Breast epithelium (tissue), 4 donors: ENCODE measurements at regions not wholly inside any gene's neighbourhood (a gene's known extent, or its start where the extent isn't known, plus 50 kb on each side); places are given as distances from the start of the nearest gene placed in this dataset.

Experiments used
- DNase-seq, 2 donors: peaks; one replicate each; pipeline ENCODE4 v3.0.0-alpha.2; 2019; ENCODE audit warnings: low spot score in 2 of 2
- H3K27ac ChIP-seq, 2 donors: fragments of 200-600 bp; sonication (generic) in 1 of 2; one replicate each; pipeline ENCODE4 v1.5.1; 2016 to 2019; ENCODE audit warnings: mild to moderate bottlenecking in 1 of 2
- H3K27me3 ChIP-seq, 2 donors: fragments of 200-600 bp; sonication (generic) in 1 of 2; one replicate each; pipeline versions ENCODE4 v1.5.1 to v1.6.0; 2017 to 2019; ENCODE audit warnings: control low read depth in 1 of 2, mild to moderate bottlenecking in 1 of 2
- H3K36me3 ChIP-seq: fragments of 200-600 bp; one replicate; pipeline ENCODE4 v1.5.1; 2019
- H3K4me1 ChIP-seq, 2 donors: fragments of 200-600 bp; sonication (generic); one replicate each; pipeline ENCODE4 v1.5.1; 2016 to 2019; ENCODE audit warnings: control low read depth in 1 of 2
- H3K4me3 ChIP-seq, 3 donors: fragments of 200-600 bp; sonication (generic); 1 replicate in 2 of 3; 2 replicates in 1 of 3; pipeline ENCODE4 v1.5.1; 2016 to 2019; ENCODE audit warnings: mild to moderate bottlenecking in 3 of 3, moderate library complexity in 2 of 3
- H3K9me3 ChIP-seq, 2 donors: fragments of 200-600 bp; sonication (generic) in 1 of 2; one replicate each; pipeline ENCODE4 v1.5.1; 2016 to 2019; ENCODE audit warnings: control low read depth in 1 of 2
- CTCF ChIP-seq, 3 donors: fragments of 450-650 bp; IDR thresholded peaks; one replicate each; pipeline ENCODE4 v1.5.1; 2016 to 2017; ENCODE audit warnings: antibody characterized with exemption in 3 of 3, mild to moderate bottlenecking in 3 of 3, moderate library complexity in 3 of 3
- POLR2A ChIP-seq: fragments of 450-650 bp; IDR thresholded peaks from one replicate; pipeline ENCODE4 v1.6.1; 2016; ENCODE audit warnings: antibody characterized with exemption, mild to moderate bottlenecking, moderate library complexity
- POLR2AphosphoS5 ChIP-seq, 3 donors: sonication (generic); formaldehyde crosslinking; IDR thresholded peaks; one replicate each; pipeline ENCODE4 v1.6.1; 2017; ENCODE audit warnings: antibody characterized with exemption in 3 of 3
- intact Hi-C: fragments of 100-400 bp; cut with DNase I; formaldehyde crosslinking; loops from one replicate; pipeline ENCODE4 v1.15.1; 2023; ENCODE audit warnings: low total_unique reads

GRCh38 chr4:137043184-137043583 is 489.1 kb downstream of the PCDH18 start:
- H3K36me3 ChIP-seq = no peaks in the 10 kb centered on the region
- no peaks in the 10 kb centered on the region for H3K27me3 ChIP-seq
- H3K27ac ChIP-seq = no peak overlapping the region
- no peak for TF ChIP-seq CTCF (IDR thresholded peaks at IDR 0.05)
- TF ChIP-seq POLR2AphosphoS5 (IDR thresholded peaks at IDR 0.05) = no peak
- no peak for TF ChIP-seq POLR2A
- no peaks in the 10 kb centered on the region for H3K4me1 ChIP-seq
- no peak for DNase-seq
- no peak overlapping the region for H3K4me3 ChIP-seq
- H3K9me3 ChIP-seq = no peaks in the 10 kb centered on the region
- intact Hi-C loops = no loop called here

GRCh38 chr4:137039370-137039769 is 492.9 kb downstream of the PCDH18 start:
- Histone ChIP-seq H3K9me3 (no peaks in the 10 kb centered on the region), H3K27ac (no peak overlapping the region), H3K4me3 (no peak overlapping the region), H3K4me1 (no peaks in the 10 kb centered on the region), H3K36me3 (no peaks in the 10 kb centered on the region), H3K27me3 (no peaks in the 10 kb centered on the region)
- DNase-seq = no peak
- TF ChIP-seq POLR2AphosphoS5 (IDR thresholded peaks at IDR 0.05) = no peak
- no peak for TF ChIP-seq CTCF (IDR thresholded peaks at IDR 0.05)
- no peak for TF ChIP-seq POLR2A
- intact Hi-C loops = no loop called here

GRCh38 chr4:137032222-137032621 is 500.1 kb downstream of the PCDH18 start:
- Histone ChIP-seq H3K9me3 (no peaks in the 10 kb centered on the region), H3K36me3 (no peaks in the 10 kb centered on the region), H3K4me1 (no peaks in the 10 kb centered on the region), H3K27me3 (no peaks in the 10 kb centered on the region), H3K4me3 (no peak overlapping the region), H3K27ac (no peak overlapping the region)
- intact Hi-C loops = no loop called here
- no peak for TF ChIP-seq POLR2AphosphoS5 (IDR thresholded peaks at IDR 0.05)
- no peak for TF ChIP-seq CTCF (IDR thresholded peaks at IDR 0.05)
- TF ChIP-seq POLR2A = no peak
- DNase-seq = no peak

GRCh38 chr4:137029026-137029425 is 503.3 kb downstream of the PCDH18 start:
- peaks cover 2% of the 10 kb centered on the region for H3K36me3 ChIP-seq
- no peak overlapping the region for H3K4me3 ChIP-seq
- no peak for DNase-seq
- TF ChIP-seq POLR2A (no peak), CTCF (IDR thresholded peaks at IDR 0.05) (no peak), POLR2AphosphoS5 (IDR thresholded peaks at IDR 0.05) (no peak)
- H3K9me3 ChIP-seq = no peaks in the 10 kb centered on the region
- H3K4me1 ChIP-seq = no peaks in the 10 kb centered on the region
- no peaks in the 10 kb centered on the region for H3K27me3 ChIP-seq
- H3K27ac ChIP-seq = no peak overlapping the region
- intact Hi-C loops = no loop called here

GRCh38 chr4:137025484-137026059 is 506.7 kb downstream of the PCDH18 start:
- no peak overlapping the region for H3K4me3 ChIP-seq
- H3K4me1 ChIP-seq = no peaks in the 10 kb centered on the region
- H3K27ac ChIP-seq = no peak overlapping the region
- H3K36me3 ChIP-seq = peaks cover 4% of the 10 kb centered on the region
- intact Hi-C loops = no loop called here
- TF ChIP-seq CTCF (IDR thresholded peaks at IDR 0.05) = no peak
- TF ChIP-seq POLR2AphosphoS5 (IDR thresholded peaks at IDR 0.05) = no peak
- no peak for TF ChIP-seq POLR2A
- H3K9me3 ChIP-seq = no peaks in the 10 kb centered on the region
- H3K27me3 ChIP-seq = no peaks in the 10 kb centered on the region
- no peak for DNase-seq
